ENCODE measurements at regions not wholly inside any gene's neighbourhood (a gene's known extent, or its start where the extent isn't known, plus 50 kb on each side); places are given as distances from the start of the nearest gene placed in this dataset.

DNA sequence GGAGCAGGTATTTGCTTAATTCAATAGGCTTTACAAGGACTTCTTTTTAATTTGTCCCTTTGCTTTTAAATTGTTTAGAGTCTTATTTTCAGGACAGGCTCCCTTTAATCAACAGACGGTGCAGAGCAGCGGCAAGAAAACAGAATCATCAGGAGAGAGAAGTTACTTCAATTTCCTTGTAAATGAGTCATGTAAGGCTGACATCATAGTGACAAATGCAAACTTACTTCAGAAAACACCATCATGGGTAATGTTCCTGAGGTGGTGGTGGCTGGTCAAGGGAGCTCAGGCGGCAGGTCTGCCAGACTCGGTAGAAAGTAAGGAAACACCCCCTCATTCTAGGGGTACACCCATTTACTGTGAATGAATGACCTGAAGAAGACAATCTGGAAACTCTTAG is 395.1 kb downstream of the FBXO15 start:
- no peak for DNase-seq (ENCODE audit: low spot score in 2 of 2, unreplicated experiment in 2 of 2)
- no peak for TF ChIP-seq CTCF (IDR thresholded peaks at IDR 0.05; ENCODE audit: unreplicated experiment)
- Mint-ChIP-seq H3K36me3 (no peaks in the 10 kb centered on the region), H3K4me1 (no peaks in the 10 kb centered on the region), H3K4me3 (no peak overlapping the region), H3K27ac (no peak overlapping the region), H3K27me3 (ENCODE audit: low read depth) (peaks cover 3% of the 10 kb centered on the region), H3K9me3 (no peaks in the 10 kb centered on the region)

DNA sequence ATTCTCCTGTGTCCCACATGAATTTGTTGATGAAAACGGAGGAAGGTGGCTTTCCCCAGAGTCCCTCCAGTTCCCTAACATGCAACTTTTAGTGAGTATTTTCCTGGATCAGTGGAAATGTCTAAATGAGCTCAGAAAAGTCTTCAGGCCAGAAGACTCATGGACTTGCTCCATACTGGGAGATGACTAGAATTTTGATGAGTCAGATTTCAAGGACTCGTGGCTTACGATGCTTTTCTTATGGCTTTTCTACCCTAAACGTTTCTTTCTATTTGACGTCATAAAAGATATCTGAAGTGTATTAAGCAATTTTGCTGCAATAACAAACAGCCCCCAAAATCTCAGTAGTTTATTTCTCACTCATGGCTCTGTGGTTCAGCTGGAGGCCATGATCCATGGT is 397.6 kb downstream of the FBXO15 start:
- Mint-ChIP-seq H3K27me3 (ENCODE audit: low read depth) (no peaks in the 10 kb centered on the region), H3K9me3 (no peaks in the 10 kb centered on the region), H3K4me1 (no peaks in the 10 kb centered on the region), H3K4me3 (no peak overlapping the region), H3K27ac (no peak overlapping the region), H3K36me3 (no peaks in the 10 kb centered on the region)
- TF ChIP-seq CTCF (IDR thresholded peaks at IDR 0.05; ENCODE audit: unreplicated experiment), result no peak
- DNase-seq (ENCODE audit: low spot score in 2 of 2, unreplicated experiment in 2 of 2), result no peak

DNA sequence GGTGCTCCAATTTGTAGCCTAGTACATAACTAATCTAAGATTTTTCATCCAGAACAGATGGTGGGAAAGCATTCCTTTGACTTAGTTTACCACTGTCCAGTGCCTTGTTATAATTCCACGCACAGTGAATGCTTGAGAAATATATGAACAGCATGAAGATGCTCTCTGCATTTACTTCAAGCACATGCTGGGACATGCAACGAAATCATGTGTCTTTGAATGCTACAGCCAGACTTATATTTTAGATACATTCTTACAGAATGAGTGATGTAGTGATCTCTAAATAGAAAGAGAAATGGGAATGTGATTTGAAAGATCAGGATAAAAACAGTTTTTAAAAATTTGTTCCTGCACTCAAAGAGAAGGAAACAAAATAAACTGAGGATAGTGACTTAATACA is 398.3 kb downstream of the FBXO15 start:
- Mint-ChIP-seq H3K27me3 (ENCODE audit: low read depth) (no peaks in the 10 kb centered on the region), H3K36me3 (no peaks in the 10 kb centered on the region), H3K4me3 (no peak overlapping the region), H3K9me3 (no peaks in the 10 kb centered on the region), H3K4me1 (no peaks in the 10 kb centered on the region), H3K27ac (no peak overlapping the region)
- no peak for DNase-seq (ENCODE audit: low spot score in 2 of 2, unreplicated experiment in 2 of 2)
- no peak for TF ChIP-seq CTCF (IDR thresholded peaks at IDR 0.05; ENCODE audit: unreplicated experiment)

DNA sequence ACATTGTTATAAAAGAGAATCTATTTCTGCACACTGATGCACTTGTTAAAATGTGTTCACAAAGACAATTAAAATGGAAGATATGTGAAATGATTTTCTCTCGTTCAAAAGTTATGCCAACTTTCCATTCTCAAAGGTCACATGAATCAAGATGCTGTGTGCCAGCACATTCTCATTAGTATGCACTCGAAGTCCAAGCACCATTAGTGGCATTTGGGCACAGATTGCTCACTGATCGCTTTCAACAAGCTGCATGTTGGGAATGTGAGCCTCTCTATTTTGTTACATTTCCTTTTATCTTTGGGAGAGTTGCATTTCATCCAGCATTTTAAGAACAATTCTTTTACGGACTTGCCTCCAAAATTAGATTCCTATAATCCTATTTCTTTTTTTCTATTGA is 398.9 kb downstream of the FBXO15 start:
- no peak for TF ChIP-seq CTCF (IDR thresholded peaks at IDR 0.05; ENCODE audit: unreplicated experiment)
- Mint-ChIP-seq H3K36me3 (no peaks in the 10 kb centered on the region), H3K27me3 (ENCODE audit: low read depth) (no peaks in the 10 kb centered on the region), H3K4me3 (no peak overlapping the region), H3K27ac (no peak overlapping the region), H3K4me1 (no peaks in the 10 kb centered on the region), H3K9me3 (no peaks in the 10 kb centered on the region)
- no peak for DNase-seq (ENCODE audit: low spot score in 2 of 2, unreplicated experiment in 2 of 2)

DNA sequence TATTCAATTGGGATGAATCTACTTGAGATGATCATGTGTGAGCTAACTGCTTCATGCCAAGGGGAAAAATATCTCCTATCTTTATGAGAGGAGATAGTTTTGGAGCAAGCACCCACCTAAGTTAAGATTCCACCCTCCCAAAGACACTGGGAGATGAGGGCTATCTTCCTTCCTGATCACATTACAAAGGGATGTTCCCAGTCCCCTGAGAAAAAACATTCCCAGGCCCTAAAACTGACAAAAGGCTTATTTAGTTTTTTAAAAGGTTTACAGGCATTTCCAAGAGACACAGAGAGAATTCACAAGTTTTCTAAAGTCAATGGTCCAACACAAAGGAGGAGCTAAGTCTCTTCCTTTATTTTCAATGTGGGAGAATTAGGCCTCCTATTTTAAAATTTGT is 401.5 kb downstream of the FBXO15 start:
- H3K27ac Mint-ChIP-seq, result no peak overlapping the region
- H3K9me3 Mint-ChIP-seq, result no peaks in the 10 kb centered on the region
- H3K27me3 Mint-ChIP-seq (ENCODE audit: low read depth), result peaks cover 3% of the 10 kb centered on the region
- H3K36me3 Mint-ChIP-seq, result no peaks in the 10 kb centered on the region
- no peaks in the 10 kb centered on the region for H3K4me1 Mint-ChIP-seq
- no peak overlapping the region for H3K4me3 Mint-ChIP-seq
- DNase-seq (ENCODE audit: low spot score in 2 of 2, unreplicated experiment in 2 of 2), result no peak
- no peak for TF ChIP-seq CTCF (IDR thresholded peaks at IDR 0.05; ENCODE audit: unreplicated experiment)

GRCh38 chr18:73742957-73743356 is 404.7 kb downstream of the FBXO15 start:
- H3K27me3 Mint-ChIP-seq (ENCODE audit: low read depth), result peaks cover 3% of the 10 kb centered on the region
- TF ChIP-seq CTCF (IDR thresholded peaks at IDR 0.05; ENCODE audit: unreplicated experiment), result no peak
- DNase-seq (ENCODE audit: low spot score in 2 of 2, unreplicated experiment in 2 of 2), result no peak
- H3K9me3 Mint-ChIP-seq, result no peaks in the 10 kb centered on the region
- H3K4me1 Mint-ChIP-seq, result no peaks in the 10 kb centered on the region
- no peaks in the 10 kb centered on the region for H3K36me3 Mint-ChIP-seq
- H3K4me3 Mint-ChIP-seq, result no peak overlapping the region
- H3K27ac Mint-ChIP-seq, result no peak overlapping the region
